Activated CD4-positive, alpha-beta T cell treated with anti-CD3 and anti-CD28 coated beads, Interleukin-2, amount 50 U/mL, for 1 hour (primary cell): ENCODE measurements at regions not wholly inside any gene's neighbourhood (a gene's known extent, or its start where the extent isn't known, plus 50 kb on each side); places are given as distances from the start of the nearest gene placed in this dataset.

Experiments
- DNase-seq: peaks from one replicate; pipeline ENCODE4 v3.0.0-alpha.2; 2020

DNA sequence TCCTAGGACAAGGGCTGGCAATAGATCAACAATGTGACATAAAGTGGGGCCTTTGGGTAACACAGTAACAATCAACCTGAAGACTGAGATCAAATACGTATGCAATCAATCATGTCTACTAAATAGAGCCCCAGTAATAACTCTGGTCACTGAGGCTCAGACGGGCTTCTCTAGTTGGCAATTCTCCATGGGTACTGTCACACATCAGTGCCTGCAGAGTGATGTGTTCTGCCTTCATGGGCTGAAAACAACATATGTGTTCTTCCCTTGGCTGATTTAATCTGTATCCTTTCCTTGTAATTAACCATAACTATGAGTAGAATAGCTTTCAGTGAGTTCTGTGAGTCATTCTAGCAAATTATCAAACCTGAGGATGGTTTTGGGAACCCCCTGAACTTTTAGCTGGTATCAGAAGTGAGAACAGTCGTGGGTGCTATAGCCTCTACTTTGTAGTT, 113.6 kb downstream of the TMCO5A start:
- no peak for DNase-seq

DNA sequence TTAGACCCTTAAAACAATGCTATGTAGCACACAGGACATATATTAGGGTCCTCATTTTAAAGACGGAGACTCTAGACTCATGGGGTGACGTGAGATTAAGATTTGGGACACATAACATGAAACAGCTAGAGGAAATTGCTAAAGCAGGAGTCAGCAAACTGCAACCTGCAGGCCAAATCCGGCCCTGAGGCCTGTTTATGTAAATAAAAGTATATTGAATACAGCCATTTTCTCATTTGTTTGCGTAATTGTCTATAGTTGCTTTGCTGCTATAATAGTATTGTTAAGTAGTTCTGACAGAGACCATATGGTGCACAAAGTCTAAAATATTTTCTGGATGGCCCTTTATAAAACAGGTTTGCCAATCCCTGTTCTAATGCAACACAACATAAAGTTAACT, 115.5 kb downstream of the TMCO5A start:
- no peak for DNase-seq

DNA sequence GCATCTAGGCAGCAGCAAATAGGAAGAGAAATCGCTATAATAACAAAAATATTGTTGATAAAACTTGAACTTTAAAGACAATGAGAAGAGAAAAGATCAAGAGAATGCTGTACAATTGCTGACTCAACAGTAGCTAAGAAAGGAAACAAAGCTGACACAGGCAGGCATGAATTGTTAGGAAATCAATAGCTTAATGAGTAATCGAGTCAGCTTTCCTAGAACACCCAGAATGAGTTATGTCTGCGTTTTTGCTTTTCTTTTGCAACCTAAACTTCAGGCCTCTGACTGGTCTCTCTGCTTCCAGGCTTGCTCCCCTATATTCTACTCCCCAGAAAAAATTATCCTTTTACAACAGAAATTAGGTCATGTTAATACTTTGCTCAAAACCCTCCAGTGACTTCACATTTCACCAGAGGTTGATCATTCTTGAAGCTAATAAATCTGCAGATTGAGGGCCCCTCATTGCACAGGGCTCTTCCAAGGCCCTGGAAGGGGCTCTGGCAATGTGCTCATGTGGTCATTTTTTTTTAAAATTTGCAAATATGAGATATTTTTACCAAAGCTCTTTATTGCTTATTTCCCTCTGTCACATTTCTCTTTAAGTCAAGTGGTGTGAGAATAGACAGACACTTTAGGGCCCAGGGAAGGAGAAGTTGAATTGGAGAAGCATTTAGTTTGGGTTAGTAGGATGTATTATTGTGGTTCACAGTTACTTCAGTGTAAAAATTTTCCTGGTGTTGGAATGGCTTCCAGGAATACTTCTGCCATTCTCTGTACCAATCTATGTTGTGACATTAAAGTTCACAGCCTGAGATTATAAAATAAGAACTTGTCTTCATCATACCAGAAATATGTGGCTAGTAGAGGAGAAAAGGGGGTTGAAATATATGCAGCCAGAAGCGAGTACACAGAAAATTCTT, 116.3 kb downstream of the TMCO5A start:
- DNase-seq: no peak

DNA sequence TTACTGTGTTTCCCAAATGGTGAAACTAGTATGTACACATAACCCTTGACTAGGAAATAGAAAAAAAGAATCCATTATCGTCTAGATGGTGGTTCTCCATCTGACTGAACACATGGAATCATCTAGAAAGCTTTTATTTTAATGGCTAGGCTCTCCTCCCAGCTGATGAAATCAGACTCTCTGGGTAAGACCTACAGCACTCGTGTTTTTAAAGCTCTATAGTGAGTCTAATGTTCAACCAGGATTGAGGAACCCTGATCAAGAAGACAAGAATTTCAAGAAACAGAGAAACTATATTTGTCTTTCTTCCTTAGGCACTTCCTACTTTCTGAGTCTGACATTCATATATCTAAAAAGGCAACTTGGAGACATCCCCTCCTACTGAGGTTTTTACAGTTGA, 118.8 kb downstream of the TMCO5A start:
- no peak for DNase-seq

DNA sequence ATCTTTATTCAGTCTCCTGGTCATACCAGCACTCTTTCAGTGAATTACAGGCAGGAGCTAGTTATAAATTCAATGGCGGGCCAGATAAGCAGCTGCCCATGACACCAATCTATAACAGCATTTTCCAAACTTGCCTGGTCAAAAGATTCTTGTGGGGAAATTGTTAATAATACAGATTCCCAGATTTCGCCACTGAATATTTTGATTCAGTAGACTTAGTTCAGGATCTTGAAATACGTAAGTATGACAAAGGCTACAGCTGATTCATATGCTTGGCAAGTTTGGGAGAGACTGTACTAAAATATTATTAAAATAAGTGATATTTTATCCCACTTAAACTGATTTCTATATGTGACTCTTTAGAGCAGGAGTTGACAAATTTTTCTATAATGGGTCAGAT, 119.3 kb downstream of the TMCO5A start:
- no peak for DNase-seq

DNA sequence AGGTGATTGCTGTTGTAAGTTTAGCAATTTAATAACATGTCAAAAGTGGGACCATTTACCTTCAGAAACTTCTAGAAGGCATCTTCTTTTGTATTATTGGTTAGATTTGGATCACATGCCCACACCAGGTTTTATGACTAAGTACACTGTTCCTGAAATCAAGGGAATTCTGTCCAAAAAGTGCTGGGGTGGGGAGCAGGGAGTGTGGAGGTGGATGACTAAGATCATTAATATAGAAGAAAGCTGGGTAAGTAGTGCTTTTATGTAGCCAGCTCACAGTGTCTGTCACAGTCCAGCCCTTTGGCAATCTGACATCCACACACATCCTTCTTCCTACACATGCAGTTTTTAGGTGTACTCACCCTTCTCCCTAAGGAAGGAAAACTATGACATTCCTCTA, 120.0 kb downstream of the TMCO5A start:
- no peak for DNase-seq

DNA sequence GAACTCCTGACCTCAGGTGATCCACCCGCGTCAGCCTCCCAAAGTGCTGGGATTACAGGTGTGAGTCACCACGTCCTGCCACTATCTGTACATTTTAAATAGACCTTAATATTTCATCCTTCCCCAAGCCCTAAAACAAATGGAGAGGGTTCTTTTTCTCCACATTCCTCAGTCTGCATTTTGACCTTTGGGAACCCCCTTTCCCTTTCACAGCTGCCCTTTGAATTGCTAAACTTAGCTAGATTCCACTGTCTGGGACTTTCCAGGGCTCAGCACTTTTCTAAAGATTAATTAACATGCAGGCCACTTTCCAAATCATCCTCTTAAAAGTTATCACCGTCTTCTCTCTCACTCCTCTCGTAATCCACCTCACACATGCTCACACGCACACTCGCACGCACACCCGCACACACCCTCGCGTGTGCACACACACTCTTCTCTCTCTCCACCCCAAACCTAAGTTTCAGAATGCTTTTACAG, 124.2 kb downstream of the TMCO5A start:
- no peak for DNase-seq

DNA sequence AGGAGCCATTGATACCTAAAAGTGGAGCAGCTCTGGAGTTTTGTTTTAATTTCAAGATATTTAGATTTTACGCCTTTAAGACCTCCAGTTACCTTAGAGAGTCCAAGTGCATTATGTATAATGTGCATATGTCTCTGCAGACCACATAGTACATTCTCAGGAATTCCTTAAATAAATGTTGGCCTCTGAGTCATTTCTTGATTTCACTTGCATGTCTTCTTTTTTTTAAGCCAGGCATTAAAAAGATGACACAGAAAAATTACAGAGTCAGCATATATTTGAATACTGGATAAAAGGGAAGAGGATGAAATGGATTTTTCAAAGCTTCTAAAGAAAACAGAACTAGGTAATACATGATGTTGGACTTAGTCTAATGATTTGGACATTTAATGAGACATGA, 125.2 kb downstream of the TMCO5A start:
- DNase-seq: no peak

DNA sequence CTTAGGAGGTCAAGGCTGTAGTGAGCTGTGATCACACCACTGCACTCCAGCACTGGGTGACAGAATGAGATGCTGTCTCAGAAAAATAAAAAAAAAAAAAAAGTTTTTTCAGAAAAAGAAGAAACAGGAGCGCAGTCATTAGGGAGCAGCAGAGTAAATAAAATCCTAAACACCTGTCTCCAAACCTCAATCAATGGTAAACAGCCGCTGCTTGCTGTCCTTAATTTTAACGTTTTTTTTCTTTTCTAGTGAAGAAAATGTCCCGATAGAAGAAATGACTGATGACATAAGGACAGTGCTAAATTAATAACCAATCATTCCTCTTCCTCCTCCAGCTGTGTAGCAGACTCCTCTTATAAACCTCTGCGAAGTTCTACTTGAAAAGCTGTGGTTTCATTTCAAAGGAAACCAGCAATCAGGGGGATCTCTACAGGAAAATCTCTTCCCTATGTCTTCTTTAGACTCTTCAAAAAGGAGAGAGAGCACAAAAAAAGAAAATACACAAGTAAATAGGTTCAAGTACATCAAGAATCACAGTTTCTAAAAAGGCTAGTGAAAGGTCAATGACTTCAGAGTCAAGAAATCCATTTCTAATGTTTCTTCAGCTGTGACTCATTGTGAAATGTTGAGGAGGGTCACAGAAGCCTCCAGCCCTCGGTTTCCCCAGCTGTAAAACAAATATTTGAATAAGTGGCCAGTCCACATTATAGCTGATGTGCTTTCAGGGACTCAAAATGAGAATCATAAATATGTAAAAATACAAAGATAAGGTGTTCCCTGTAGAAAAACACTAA, 127.6 kb downstream of the TMCO5A start:
- DNase-seq: no peak

DNA sequence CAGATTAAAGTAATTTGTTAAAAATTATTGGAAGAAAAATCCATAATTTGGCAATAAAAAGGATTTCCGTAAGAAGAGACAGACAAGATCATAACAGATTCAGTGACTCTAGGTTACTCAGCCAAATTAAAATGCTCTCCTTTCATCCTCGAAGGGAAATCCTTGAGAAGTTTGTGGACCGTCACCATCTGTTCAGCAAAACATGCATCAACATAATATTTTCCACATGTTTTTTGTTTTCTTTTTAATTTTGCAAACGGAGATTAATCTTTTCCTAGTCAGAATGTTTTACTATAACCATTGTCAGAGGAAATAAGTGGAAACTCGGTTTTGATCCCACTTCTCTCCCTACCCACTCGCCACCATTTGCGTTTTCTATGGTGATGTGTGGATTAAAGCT, 128.3 kb downstream of the TMCO5A start:
- no peak for DNase-seq

DNA sequence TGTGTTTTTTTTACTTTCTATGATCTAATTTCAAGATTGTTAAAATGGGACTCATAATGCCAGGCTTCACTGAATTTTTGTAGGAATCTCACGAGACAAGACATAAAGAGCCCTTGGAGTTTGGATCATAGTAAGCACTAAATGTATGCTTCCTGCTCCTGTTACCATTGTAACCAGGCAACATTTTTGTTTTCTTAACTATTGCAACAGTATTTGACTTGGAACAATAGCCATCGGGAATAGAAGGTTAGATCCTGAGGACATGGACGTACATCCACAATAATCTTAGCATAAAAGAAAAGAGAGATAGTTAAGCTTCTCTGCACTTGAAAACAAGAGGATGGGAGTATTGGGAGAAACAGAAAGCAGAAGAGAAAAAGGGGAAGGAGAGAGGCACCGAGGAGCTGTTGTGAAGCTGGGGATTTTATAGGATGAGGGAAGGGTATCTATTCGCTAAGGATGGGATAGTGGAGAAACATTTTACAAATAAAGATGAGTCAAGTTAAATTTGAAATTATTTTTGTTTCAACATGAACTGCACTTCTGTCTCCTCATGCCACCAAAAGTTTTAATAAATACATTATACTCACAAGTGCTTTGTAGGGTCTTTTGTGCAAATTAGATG, 131.4 kb downstream of the TMCO5A start:
- no peak for DNase-seq

DNA sequence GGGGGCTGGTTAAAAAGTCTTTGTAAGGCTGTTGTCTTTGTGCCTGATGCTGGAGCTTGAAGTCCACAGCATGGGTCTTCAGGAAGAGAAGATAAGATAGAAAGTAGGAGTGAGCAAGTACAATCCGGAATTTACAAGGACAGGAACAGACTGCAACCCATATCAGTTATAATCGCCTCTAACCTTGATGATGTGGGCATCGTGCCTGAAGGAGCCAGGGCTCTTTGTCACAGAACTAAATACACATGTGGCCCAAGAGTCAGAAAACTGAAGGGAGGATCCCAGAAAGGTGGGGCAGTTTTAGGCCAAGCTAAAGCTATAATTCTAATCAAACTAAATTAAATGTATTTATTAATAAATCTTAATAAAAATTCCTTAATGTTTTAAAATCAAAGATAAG, 132.2 kb downstream of the TMCO5A start:
- no peak for DNase-seq

DNA sequence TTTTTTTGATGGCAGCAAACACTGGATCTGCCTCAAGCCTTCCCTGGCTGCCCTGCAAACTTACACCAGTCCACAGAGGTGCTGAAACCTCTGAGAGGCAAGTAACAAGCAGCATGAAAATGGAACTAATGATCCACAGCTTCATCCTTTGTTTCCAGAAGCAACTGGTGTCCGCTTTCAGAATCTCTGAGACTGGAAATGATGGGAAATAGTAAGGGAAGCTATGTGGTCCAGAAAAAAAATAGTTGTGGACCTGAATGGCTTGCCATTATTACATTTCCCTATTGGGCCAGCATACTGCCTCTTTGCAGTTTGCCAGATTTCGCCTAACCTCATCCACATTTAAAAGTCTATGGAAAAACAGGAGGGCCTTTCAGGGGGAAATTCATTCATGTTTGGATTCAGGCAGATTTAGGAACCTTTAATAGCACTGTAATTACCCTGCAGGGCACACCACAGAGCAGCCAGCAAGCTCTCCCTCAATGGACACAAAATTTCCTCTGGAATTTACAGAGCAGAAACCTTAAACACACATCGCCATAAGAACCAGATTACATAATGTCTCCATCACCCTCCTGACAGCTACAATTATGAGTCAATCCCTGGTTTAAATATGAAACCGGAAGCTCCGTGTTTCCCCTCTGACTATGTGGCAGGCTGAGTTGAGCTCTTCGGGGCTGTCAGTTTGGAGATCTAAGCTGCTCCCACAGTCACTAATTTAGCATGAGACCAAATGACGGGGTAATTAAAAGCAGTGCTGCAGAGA, 134.4 kb downstream of the TMCO5A start:
- no peak for DNase-seq

DNA sequence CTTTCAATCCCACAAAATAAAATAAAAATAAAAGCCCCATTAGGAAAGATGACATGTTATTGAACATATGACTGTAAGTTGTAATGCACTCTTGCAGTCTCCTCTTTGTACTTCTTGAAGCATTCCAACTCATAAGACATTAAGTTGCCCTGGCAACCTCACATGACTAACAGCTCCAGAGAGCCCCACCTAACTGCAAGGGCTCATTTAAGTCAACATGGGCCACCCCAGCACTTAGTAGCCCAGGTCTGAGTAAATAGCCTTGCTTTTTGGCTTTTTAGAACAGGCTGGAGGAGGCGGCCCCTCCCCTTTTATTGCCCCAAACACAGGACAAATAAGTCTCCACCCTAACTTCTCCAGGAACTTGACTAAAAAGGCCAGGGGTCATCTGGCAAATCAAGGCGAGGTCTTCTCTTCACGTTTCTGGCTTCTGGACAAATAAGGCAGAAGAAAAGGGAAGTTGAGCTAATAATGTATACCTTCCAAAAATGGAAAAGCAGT, 135.1 kb downstream of the TMCO5A start:
- no peak for DNase-seq

DNA sequence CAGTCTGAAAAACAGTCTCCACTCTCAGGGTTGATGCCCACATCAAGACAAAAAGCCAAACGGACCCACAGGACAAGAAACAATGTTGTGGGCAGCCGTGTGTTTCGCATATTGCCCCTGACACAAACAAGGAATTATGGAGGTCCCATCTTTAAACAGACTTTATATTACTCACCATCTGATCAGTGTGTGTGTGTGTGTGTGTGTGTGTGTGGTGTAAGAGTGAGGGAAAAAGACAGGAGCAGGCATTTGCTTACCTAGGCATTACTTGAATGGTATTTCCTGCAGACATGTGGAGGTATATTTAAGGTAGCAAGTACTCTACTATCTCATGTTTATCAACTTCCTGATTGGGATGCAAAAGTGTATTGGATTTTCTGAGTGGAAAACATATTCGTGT, 136.3 kb downstream of the TMCO5A start:
- no peak for DNase-seq

DNA sequence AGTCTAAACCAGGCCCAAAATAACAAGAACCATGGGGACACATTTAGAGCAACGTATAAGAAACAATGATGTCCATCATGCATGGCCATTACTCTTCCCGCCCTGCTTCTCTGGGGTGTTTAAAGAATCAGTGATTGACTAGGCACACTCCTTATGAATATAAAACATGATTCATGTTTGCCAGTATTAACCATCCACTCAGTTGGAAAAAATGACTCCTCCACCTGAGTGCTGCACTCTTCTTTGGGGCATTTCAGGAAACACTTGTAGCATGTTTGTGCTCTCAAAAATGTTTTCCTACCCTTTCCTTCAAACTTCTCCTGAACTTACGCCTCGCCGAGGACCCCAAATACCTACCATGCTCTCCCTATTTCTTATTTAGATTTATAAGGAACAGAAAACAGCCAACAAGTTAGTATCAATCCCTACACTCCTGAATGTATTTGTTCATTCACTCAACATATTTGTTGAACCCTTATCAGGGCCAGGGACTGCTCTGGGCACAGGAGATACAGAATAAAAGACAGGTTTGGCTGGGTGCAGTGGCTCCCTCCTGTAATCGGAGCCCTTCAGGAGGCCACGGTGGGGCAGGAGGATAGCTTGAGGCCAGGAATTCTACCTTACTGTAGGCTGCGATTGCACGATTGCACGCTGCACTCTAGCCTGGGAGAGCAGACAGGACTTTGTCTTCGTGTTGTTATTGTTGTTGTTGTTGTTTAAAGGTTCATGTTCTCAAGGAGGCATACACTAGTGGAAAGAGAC, 137.0 kb downstream of the TMCO5A start:
- no peak for DNase-seq

DNA sequence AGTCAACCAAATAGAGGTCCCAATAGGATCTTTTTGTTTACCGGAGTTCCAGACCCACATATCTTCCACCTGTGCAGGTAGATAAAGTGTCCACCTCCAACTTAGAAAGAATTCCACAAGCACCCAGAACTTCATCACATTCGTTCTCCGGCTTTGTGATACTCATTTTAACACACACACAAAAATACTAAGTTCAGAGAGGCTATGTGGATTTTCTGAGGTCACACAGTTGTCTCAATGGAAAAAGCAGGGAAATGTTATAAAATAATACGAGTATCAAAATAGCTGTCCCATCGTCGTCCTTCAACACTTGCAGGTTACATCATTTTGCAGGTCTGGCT, 137.5 kb downstream of the TMCO5A start:
- no peak for DNase-seq

DNA sequence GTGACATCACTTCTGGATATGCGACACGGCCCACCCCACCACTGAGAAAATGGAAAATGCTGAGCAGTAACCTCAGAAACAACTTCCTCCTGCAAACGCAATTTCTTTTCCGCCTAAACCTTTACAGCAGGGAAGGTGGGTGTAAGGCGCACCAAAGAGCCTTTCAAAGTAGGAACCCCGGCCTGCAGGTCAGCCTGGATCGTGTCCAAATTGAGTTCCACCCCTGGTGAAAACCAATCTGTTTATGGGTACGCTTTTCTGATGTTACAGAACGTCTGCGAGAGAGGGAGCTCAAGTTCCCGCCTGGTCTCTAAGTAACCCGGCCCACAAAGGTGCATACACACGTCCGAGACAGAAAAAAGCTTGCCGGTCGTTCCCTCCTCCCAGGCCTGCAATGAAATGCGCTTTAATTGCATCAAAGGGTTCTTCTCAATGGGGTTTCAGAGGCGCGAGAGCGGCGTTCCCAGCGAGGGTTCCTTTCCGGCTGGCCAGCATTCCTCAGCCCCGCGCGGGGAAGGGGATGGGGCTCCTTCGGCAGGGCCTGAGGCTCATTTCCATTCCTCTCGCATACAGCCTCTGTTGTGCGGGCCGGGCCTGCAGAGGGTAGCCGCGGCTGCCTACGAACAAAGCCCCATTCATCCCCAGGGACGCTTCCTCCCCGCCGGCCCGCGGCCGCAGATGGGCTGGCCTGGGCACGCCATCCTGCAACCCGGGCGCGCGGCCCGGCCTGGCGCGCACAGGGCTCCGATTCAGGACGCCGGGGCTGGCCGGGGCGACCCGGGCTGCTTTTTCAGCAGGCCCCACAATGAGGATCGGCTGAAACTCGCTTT, 138.1 kb downstream of the TMCO5A start:
- DNase-seq: peak; percentile 4

DNA sequence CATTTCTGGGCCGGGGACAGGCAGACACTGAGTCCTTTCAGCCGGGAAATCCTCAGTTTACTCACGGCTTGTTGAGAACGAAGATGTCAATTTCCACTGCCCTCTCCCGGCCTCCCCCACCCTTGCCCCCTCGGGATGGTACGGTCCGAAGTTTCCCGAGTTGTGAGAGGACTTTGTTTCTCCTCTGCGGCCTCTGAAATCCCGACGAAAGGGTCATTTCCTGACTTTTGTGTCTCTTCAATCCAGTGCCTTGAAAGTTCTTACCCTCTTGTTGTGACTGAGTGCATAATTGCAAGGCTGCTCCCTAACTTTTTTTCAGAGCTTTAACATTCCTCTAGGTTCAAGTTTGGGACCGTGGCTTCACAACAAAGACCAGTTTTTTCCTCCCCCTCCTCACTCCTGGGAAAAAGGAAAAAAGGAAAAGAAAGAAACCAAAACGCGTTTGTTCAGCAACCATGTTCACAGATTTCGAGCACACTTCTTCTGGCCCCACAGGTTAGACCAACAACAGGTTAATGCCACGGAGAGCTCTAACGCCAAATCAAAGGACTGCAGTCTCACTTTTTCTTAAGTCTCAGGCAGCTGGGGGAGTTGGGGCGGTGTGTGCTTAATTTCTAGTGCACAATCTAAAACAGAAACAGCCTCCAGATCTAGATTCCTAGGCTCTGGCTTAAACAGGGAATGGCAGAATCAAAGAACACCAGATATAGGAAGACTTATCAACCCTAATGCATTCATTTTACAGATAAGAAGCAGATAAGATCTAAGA, 138.9 kb downstream of the TMCO5A start:
- DNase-seq: no peak

DNA sequence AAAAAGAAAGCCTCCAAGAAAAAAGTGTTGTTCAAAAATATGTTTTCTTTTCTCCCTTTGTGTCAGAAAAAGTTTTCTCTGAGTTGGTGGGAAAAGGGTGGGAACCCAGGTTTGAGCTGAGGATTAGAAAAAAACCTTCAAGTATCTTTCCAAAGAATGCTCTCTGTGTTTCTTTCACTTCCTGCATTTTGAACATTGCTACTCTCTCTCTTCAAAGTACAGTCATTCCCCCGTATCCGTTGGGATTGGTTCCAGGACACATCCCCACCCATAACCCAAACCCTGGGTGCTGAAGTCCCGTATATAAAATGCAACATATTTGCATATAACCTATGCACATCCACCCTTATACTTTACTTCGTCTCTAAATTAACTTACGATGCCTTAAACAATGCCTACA, 139.6 kb downstream of the TMCO5A start:
- no peak for DNase-seq
